HG03103 (cell line): ENCODE measurements at regions not wholly inside any gene's neighbourhood (a gene's known extent, or its start where the extent isn't known, plus 50 kb on each side); places are given as distances from the start of the nearest gene placed in this dataset.

ENCODE experiments used
- ATAC-seq: cut with Tn5 transposase; IDR thresholded peaks from one replicate; pipeline ENCODE4 v1.9.1; 2021; ENCODE audit warnings: low read depth; ENCODE audit not compliant: unreplicated experiment

GRCh38 chr7:25495342-25496250 is 267.3 kb upstream of the NPVF start:
- no peak for ATAC-seq

DNA sequence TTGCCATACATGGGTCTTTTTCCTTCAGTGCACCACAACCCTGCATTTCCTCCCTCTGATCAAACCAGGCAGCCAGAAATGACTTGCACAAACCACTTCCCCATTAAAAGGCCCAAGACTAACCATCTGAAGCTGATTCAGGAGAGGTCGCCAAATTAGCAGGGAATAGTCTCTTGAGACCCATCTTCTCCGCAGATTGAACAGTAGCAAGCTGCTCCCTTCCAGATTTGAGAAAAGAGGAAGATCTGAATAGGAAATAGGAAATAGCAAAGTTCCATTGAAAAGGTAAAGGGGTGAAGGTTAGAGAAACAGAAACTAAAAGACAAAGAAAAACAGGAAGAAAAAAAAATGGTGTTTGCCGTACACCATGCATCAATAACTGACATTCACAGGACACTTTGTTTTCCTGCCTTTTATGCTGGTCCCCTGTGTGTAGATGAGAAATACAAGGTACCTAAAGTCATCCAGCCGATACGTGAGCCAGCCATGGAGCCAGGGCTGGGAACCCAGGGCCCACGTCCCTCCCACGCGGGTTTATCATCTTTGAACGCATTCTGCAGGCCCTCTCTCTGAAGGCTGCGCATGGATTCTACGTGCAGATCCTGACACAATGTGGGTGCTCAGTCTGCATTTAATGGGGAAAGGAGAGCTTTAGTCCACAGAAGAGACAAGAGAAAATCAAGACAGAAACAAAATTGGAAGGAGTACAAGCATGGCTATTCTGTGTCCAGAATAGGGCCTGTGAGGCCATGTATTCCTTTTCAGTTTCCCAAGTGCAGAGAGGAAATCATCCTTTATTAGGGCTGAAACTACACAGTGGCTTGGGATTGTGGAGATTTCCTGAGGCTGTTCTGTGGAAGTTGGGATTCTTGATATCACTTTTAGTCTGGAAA is 268.4 kb upstream of the NPVF start:
- peak; percentile 80 for ATAC-seq

GRCh38 chr7:25500393-25500921 is 272.2 kb upstream of the NPVF start:
- no peak for ATAC-seq

GRCh38 chr7:25503306-25503705 is 275.0 kb upstream of the NPVF start:
- ATAC-seq = no peak

- ATAC-seq = no peak
Observed at GRCh38 chr7:25512061-25512687, 283.9 kb upstream of the NPVF start.

DNA sequence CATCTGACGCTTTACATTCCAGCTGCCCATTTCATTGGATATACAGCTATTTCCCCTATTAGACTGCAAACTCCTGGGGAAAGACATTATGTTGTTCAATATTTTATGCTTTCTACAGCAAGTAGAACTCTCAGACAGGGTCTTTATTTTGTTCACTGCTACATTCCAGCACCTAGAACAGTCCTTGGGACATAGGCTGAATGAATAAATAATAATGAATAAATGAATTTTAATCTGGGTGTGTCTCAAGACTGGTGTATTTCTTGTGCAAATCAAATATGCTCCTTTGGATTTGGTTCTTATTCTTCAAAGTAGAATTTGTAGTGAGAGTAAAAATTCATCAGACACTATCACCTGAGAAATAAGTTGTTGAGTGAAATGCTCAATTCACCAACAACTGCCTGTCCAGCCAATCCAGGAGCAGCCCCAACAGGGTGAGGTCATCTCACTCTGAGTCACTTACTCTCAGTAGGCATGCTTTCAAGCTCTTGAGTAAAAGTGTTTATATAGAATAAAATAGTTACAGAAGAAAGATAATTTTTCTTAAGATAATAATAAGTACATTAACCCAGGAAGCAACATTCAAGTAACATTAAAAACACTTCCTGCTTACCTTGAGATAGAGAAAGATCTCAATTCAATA is 287.5 kb upstream of the NPVF start:
- ATAC-seq = no peak

DNA sequence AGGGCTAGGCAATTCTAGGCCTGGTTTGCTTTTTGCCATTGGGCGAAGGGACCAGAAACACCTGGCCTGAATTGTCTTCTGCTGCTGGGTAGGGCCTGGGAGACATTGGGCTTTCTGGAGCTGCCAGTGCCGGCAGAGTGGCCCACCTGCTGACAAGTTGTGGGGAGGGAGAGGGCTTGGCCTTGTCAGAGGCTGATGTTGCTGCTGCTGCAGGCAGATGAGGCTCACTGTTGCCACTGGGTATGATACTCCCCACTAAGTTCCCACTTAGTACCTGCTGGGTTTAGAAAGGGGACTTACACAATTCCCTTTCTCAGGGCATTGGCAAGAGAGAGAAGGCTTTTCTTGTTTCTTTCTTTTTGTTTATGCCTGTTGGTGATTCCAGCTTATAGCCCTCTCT is 289.6 kb upstream of the NPVF start:
- ATAC-seq = no peak

GRCh38 chr7:25520017-25520416 is 291.7 kb upstream of the NPVF start:
- no peak for ATAC-seq

DNA sequence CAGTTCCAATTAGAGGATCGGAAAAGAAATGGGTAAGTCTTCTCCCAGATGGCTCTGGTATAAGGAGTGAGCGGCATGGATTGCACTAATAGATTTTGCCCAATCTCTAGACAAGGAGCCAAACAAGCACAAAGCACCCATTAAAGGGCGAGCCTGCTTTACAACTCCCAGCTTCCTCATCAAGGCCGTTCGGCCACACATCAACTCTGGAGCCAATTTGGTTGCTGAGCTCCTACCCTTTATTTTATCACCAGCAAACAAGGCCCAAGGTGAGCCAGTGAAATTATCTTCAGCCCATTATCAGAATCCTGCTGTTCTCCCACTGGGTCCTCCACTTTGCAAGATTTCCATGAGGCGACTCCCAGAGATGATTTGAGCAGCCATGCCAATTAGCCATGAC is 292.2 kb upstream of the NPVF start:
- no peak for ATAC-seq

DNA sequence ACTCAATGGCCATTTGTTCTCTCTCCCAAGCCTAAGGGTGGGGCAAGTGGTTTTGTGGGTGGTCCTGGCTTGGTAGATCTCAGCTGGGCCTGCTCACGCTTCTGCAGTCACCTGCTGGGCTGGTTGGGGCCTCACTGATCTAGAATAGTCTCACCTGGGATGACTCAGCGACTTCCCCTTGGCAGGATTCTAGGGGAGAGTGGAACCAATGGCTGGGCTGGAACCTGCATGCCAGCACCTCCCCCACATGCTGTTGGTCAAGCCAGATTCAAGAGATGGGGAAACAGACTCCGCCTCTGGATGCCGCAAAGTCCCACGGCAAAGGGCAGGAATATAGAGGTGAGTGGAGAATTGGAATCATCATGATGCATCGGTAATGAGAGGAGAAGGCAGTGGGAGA is 292.9 kb upstream of the NPVF start:
- no peak for ATAC-seq

- no peak for ATAC-seq
Observed at GRCh38 chr7:25522727-25523126, 294.4 kb upstream of the NPVF start.

- no peak for ATAC-seq
Observed at GRCh38 chr7:25527665-25528170, 299.4 kb upstream of the NPVF start.

DNA sequence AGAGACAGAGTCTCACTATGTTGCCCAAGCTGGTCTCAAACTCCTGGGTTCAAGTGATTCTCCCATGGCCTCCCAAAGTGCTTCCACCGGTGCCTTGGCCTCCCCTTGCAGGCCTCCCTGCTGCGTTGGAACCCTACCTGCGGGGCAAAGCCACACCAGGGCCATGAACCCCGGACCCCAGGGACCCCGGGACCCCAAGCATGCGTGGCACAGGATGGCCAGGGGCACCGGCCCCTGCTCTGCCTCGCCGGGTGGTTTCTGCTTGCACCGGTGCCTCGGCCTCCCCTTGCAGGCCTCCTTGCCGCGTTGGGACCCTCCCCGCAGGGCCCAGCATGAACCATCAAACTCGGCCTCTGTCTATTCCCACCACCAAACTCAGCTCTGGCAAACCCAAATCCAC is 301.0 kb upstream of the NPVF start:
- ATAC-seq = no peak

DNA sequence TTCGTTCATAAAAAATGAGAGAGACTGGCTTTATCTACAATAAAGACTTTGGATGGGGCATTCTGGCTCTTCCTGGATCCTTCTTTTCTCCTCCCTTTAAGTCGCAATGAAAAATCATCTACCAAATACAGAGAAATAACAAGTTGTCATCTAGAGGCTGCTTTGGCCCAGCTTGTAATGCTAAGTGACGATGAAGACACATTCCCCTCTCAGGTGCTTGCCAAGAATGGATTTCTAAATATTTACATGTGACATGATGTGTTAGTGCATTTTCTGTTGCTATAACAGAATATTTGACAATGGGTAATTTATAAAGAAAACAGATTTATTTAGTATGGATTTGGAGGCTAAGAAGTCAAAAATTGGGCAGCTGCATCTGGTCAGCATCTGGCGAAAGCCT is 308.6 kb upstream of the NPVF start:
- no peak for ATAC-seq

GRCh38 chr7:25537662-25538375 is 309.5 kb upstream of the NPVF start:
- no peak for ATAC-seq

GRCh38 chr7:25541094-25541821 is 313.0 kb upstream of the NPVF start:
- no peak for ATAC-seq

DNA sequence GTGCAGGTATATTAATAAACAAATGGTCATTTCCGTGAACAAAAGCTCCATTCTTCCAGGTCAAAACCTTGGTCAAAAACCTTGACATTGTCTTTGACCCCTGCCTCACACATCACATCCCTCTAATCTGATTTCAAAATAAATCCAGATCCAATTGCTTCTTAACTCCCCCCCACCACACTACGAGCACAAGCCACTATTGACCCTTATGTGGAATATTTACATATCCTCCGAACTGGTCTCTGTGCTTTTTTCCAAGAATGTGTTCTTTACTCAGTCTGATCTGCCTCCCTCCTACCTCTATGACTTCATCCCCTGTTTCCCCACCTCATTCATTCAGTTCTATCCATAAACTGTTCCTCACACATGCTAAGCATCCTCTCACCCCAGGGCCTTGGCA is 313.6 kb upstream of the NPVF start:
- ATAC-seq = no peak

DNA sequence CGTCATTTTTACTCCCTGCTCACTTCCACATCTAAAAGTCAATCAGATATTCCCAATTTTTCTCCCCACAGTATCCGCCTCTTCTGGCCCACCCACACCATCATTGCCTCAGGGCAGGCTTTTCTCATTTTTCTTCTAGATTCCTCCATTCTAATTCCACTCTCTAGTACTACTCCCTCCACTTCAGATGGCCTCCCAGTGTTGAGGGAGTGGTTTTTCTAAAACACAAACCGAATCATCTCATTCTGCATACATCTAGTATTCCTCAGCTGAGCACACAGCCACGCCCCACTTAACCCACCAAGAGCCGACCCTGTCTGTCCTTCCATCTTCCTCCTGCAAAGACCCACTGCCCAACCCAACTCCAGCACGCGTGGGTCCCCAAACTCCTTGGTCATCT is 314.9 kb upstream of the NPVF start:
- ATAC-seq = no peak

- no peak for ATAC-seq
Observed at GRCh38 chr7:25543798-25544197, 315.5 kb upstream of the NPVF start.
